ENCODE measurements at regions not wholly inside any gene's neighbourhood (a gene's known extent, or its start where the extent isn't known, plus 50 kb on each side); places are given as distances from the start of the nearest gene placed in this dataset.

- peaks cover 8% of the 10 kb centered on the region in 2 experiments for H3K4me1 Mint-ChIP-seq
- no peak overlapping the region for H2AK5ac ChIP-seq (ENCODE audit: insufficient read length, low read length)
- no peak overlapping the region for H4K91ac ChIP-seq (ENCODE audit: insufficient read length, low read depth, low read length)
- no peak for DNase-seq
- no peaks in the 10 kb centered on the region for H3K27me3 ChIP-seq (ENCODE audit: insufficient read depth, low read length)
- H3K9ac ChIP-seq (ENCODE audit: extremely low read depth, insufficient read length, low read length) = no peak overlapping the region
- H4K5ac ChIP-seq (ENCODE audit: insufficient read length, low read depth, low read length) = no peak overlapping the region
- no peak overlapping the region for H3K4ac ChIP-seq (ENCODE audit: low read depth, low read length)
- H4K20me1 ChIP-seq (ENCODE audit: control insufficient read depth, insufficient read depth, insufficient read length) = no peaks in the 10 kb centered on the region
- H3K27me3 Mint-ChIP-seq (ENCODE audit: low read depth) = no peaks in the 10 kb centered on the region
- H3K4me2 ChIP-seq (ENCODE audit: insufficient read depth, insufficient read length, low read length) = no peak overlapping the region
- TF ChIP-seq, protein P1, sequence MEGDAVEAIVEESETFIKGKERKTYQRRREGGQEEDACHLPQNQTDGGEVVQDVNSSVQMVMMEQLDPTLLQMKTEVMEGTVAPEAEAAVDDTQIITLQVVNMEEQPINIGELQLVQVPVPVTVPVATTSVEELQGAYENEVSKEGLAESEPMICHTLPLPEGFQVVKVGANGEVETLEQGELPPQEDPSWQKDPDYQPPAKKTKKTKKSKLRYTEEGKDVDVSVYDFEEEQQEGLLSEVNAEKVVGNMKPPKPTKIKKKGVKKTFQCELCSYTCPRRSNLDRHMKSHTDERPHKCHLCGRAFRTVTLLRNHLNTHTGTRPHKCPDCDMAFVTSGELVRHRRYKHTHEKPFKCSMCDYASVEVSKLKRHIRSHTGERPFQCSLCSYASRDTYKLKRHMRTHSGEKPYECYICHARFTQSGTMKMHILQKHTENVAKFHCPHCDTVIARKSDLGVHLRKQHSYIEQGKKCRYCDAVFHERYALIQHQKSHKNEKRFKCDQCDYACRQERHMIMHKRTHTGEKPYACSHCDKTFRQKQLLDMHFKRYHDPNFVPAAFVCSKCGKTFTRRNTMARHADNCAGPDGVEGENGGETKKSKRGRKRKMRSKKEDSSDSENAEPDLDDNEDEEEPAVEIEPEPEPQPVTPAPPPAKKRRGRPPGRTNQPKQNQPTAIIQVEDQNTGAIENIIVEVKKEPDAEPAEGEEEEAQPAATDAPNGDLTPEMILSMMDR (conservative IDR thresholded peaks at IDR 0.05) = no peak
- no peaks in the 10 kb centered on the region for H3K79me1 ChIP-seq (ENCODE audit: insufficient read depth, low read depth, low read length, poor library complexity, severe bottlenecking)
- no peak overlapping the region for H3K27ac Mint-ChIP-seq
- H3K36me3 Mint-ChIP-seq (ENCODE audit: insufficient read depth in 1 of 3, low read depth in 3 of 3) = peaks cover 4 to 34% (median 9%) of the 10 kb centered on the region in 3 experiments; a peak in 6 of 7 replicates
- no peak overlapping the region for H3K23ac ChIP-seq (ENCODE audit: insufficient read length, low read depth, low read length)
- H4K8ac ChIP-seq (replicated peaks; ENCODE audit: insufficient read length, low read depth, low read length) = no peak overlapping the region
- H3K79me2 ChIP-seq (ENCODE audit: insufficient read depth, low read length) = no peaks in the 10 kb centered on the region
- peaks cover 26 to 31% of the 10 kb centered on the region in 2 experiments for H3K9me3 Mint-ChIP-seq
- H3K56ac ChIP-seq (ENCODE audit: insufficient read length, low read depth, low read length) = no peak overlapping the region
- no peak overlapping the region for H2BK5ac ChIP-seq (ENCODE audit: insufficient read length, low read length)
- H3K27ac ChIP-seq (ENCODE audit: insufficient read length, low read depth, low read length) = no peak overlapping the region
- no peaks in the 10 kb centered on the region for H3K4me1 ChIP-seq (ENCODE audit: insufficient read depth, low read length)
- H2AFZ ChIP-seq (ENCODE audit: low read length) = no peak overlapping the region
- no CpG with 5 or more reads among the region's 4 CpGs for WGBS (ENCODE audit: extremely low coverage, insufficient read length, low lambda C conversion rate)
- H3K23me2 ChIP-seq (ENCODE audit: insufficient read length, low read depth, low read length, poor library complexity, severe bottlenecking) = no peaks in the 10 kb centered on the region
- no peak overlapping the region for H3K14ac ChIP-seq (ENCODE audit: insufficient read depth, low read length)
- H3K9me3 ChIP-seq (ENCODE audit: control insufficient read depth, low read depth, low read length) = no peaks in the 10 kb centered on the region
- no peak overlapping the region for H3K4me3 Mint-ChIP-seq
- H3K18ac ChIP-seq (ENCODE audit: insufficient read length, low read depth, low read length) = no peak overlapping the region
- H2BK12ac ChIP-seq (ENCODE audit: insufficient read length, low read depth, low read length) = no peak overlapping the region
- H2BK15ac ChIP-seq (ENCODE audit: low read depth, low read length) = no peak overlapping the region
- H2BK20ac ChIP-seq (ENCODE audit: low read depth, low read length, poor library complexity, severe bottlenecking) = no peak overlapping the region
- no peak overlapping the region for H3T11ph ChIP-seq (ENCODE audit: low read length)
- no peak overlapping the region for H2BK120ac ChIP-seq (ENCODE audit: low read depth, low read length, poor library complexity, severe bottlenecking)
Observed at GRCh38 chr14:53265025-53265424, 111.9 kb upstream of the DDHD1 start.
